A549 (cell line): ENCODE measurements at regions not wholly inside any gene's neighbourhood (a gene's known extent, or its start where the extent isn't known, plus 50 kb on each side); places are given as distances from the start of the nearest gene placed in this dataset.

ENCODE experiments used
- CEBPB ChIP-seq, 2 experiments: fragments of >200 bp in 1 of 2; sonication (Bioruptor Twin) in 1 of 2; formaldehyde crosslinking in 1 of 2; IDR thresholded peaks; 2 replicates each; pipeline ENCODE4 v1.6.1; 2012 to 2016
- CTCF ChIP-seq: fragments of >200 bp; sonication (Bioruptor Twin); formaldehyde crosslinking; IDR thresholded peaks from 3 replicates; pipeline ENCODE4 v1.5.1; 2016
- ZSCAN20 ChIP-seq: fragments of 250-450 bp; sonication (Bioruptor Pico); IDR thresholded peaks from 2 replicates; pipeline ENCODE4 v1.8.0; 2022; ENCODE audit warnings: mild to moderate bottlenecking, moderate library complexity

- TF ChIP-seq CTCF (no peak), CEBPB (IDR thresholded peaks at IDR 0.05) (no peak), ZSCAN20 (no peak)
These were observed 134.7 kb upstream of the RORB start for GRCh38 chr9:74362423-74362822.
